ENCODE measurements at regions not wholly inside any gene's neighbourhood (a gene's known extent, or its start where the extent isn't known, plus 50 kb on each side); places are given as distances from the start of the nearest gene placed in this dataset.

DNA sequence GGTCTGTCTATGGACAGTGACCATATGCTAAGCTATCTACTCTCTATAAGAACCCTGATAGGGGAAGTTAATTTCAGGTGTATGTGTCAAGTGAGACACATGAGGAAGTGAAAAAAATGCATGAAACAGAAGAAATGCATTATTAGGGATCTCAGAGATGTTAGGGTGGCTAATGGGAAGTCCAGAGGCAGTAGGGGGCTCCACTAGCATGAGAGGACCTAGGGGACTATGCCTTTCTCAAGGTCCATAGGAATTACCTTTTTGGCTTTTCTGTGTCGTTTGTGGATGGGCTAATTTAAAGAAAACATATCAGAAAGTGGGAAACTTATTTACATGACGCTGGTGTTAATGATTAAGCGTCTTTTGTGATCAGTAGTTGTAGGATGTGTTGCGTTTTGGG is 1653.2 kb downstream of the DPP10 start:
- TF ChIP-seq CTCF (IDR thresholded peaks at IDR 0.05; ENCODE audit: extremely low read depth, insufficient read depth, missing control alignments): no peak
- DNase-seq (ENCODE audit: low spot score): no peak
- in situ Hi-C loops (cut with MboI; ENCODE audit: low pct_unique_long_range_greater_than_20kb, low sequenced_read_pairs, unreplicated experiment): no loop called here

- DNase-seq (ENCODE audit: low spot score): no peak
- in situ Hi-C loops (cut with MboI; ENCODE audit: low pct_unique_long_range_greater_than_20kb, low sequenced_read_pairs, unreplicated experiment): no loop called here
- TF ChIP-seq CTCF (IDR thresholded peaks at IDR 0.05; ENCODE audit: extremely low read depth, insufficient read depth, missing control alignments): no peak
These were observed 1655.6 kb downstream of the DPP10 start for GRCh38 chr2:116098049-116098448.

- TF ChIP-seq CTCF (IDR thresholded peaks at IDR 0.05; ENCODE audit: extremely low read depth, insufficient read depth, missing control alignments): no peak
- in situ Hi-C loops (cut with MboI; ENCODE audit: low pct_unique_long_range_greater_than_20kb, low sequenced_read_pairs, unreplicated experiment): no loop called here
- no peak for DNase-seq (ENCODE audit: low spot score)
These were observed 1667.0 kb downstream of the DPP10 start for GRCh38 chr2:116109471-116109870.

- no peak for DNase-seq (ENCODE audit: low spot score)
- TF ChIP-seq CTCF (IDR thresholded peaks at IDR 0.05; ENCODE audit: extremely low read depth, insufficient read depth, missing control alignments): no peak
- in situ Hi-C loops (cut with MboI; ENCODE audit: low pct_unique_long_range_greater_than_20kb, low sequenced_read_pairs, unreplicated experiment): no loop called here
These were observed 1675.4 kb downstream of the DPP10 start for GRCh38 chr2:116117845-116118244.

GRCh38 chr2:116132833-116133232 is 1681.7 kb upstream of the DDX18 start:
- DNase-seq (ENCODE audit: low spot score): no peak
- in situ Hi-C loops (cut with MboI; ENCODE audit: low pct_unique_long_range_greater_than_20kb, low sequenced_read_pairs, unreplicated experiment): no loop called here
- TF ChIP-seq CTCF (IDR thresholded peaks at IDR 0.05; ENCODE audit: extremely low read depth, insufficient read depth, missing control alignments): no peak

GRCh38 chr2:116133381-116133942 is 1681.0 kb upstream of the DDX18 start:
- no peak for DNase-seq (ENCODE audit: low spot score)
- in situ Hi-C loops (cut with MboI; ENCODE audit: low pct_unique_long_range_greater_than_20kb, low sequenced_read_pairs, unreplicated experiment): no loop called here
- no peak for TF ChIP-seq CTCF (IDR thresholded peaks at IDR 0.05; ENCODE audit: extremely low read depth, insufficient read depth, missing control alignments)
